ENCODE measurements at regions not wholly inside any gene's neighbourhood (a gene's known extent, or its start where the extent isn't known, plus 50 kb on each side); places are given as distances from the start of the nearest gene placed in this dataset.

GRCh38 chr2:145677371-145677770, 1157.5 kb upstream of the ZEB2 start:
- no peak for TF ChIP-seq CTCF (conservative IDR thresholded peaks at IDR 0.05; ENCODE audit: low read depth, low read length)
- DNase-seq (ENCODE audit: low read depth) = no peak
- no peak overlapping the region for H3K4me3 ChIP-seq (ENCODE audit: low read depth, low read length)

GRCh38 chr2:145674705-145675104, 1154.8 kb upstream of the ZEB2 start:
- no peak for DNase-seq (ENCODE audit: low read depth)
- H3K4me3 ChIP-seq (ENCODE audit: low read depth, low read length) = no peak overlapping the region
- TF ChIP-seq CTCF (conservative IDR thresholded peaks at IDR 0.05; ENCODE audit: low read depth, low read length) = no peak

GRCh38 chr2:145669301-145669700, 1149.4 kb upstream of the ZEB2 start:
- DNase-seq (ENCODE audit: low read depth) = no peak
- H3K4me3 ChIP-seq (ENCODE audit: low read depth, low read length) = no peak overlapping the region
- TF ChIP-seq CTCF (conservative IDR thresholded peaks at IDR 0.05; ENCODE audit: low read depth, low read length) = no peak

- no peak for DNase-seq (ENCODE audit: low read depth)
- TF ChIP-seq CTCF (conservative IDR thresholded peaks at IDR 0.05; ENCODE audit: low read depth, low read length) = no peak
- H3K4me3 ChIP-seq (ENCODE audit: low read depth, low read length) = no peak overlapping the region
These were observed 1146.6 kb upstream of the ZEB2 start for GRCh38 chr2:145666552-145666951.

GRCh38 chr2:145657265-145657664, 1137.3 kb upstream of the ZEB2 start:
- no peak for DNase-seq (ENCODE audit: low read depth)
- no peak overlapping the region for H3K4me3 ChIP-seq (ENCODE audit: low read depth, low read length)
- no peak for TF ChIP-seq CTCF (conservative IDR thresholded peaks at IDR 0.05; ENCODE audit: low read depth, low read length)

- no peak for TF ChIP-seq CTCF (conservative IDR thresholded peaks at IDR 0.05; ENCODE audit: low read depth, low read length)
These were observed 1135.3 kb upstream of the ZEB2 start for GRCh38 chr2:145655165-145655765.

GRCh38 chr2:145654746-145655145, 1134.8 kb upstream of the ZEB2 start:
- no peak overlapping the region for H3K4me3 ChIP-seq (ENCODE audit: low read depth, low read length)
- no peak for TF ChIP-seq CTCF (conservative IDR thresholded peaks at IDR 0.05; ENCODE audit: low read depth, low read length)

More at GRCh38 chr2:145655165-145655765, 1135.3 kb upstream of the ZEB2 start:
- no peak for DNase-seq (ENCODE audit: low read depth)
- no peak overlapping the region for H3K4me3 ChIP-seq (ENCODE audit: low read depth, low read length)

More at GRCh38 chr2:145654746-145655145, 1134.8 kb upstream of the ZEB2 start:
- DNase-seq (ENCODE audit: low read depth) = no peak
